Hepatocyte (in vitro differentiated cells): ENCODE measurements at regions not wholly inside any gene's neighbourhood (a gene's known extent, or its start where the extent isn't known, plus 50 kb on each side); places are given as distances from the start of the nearest gene placed in this dataset.

Experiments
- EZH2 ChIP-seq: fragments of 200-600 bp; sonication (generic); IDR thresholded peaks from 2 replicates; pipeline ENCODE4 v1.6.1; 2016; ENCODE audit warnings: antibody characterized with exemption, mild to moderate bottlenecking, borderline replicate concordance
- EZH2phosphoT487 ChIP-seq: fragments of 200-600 bp; sonication (generic); IDR thresholded peaks from one replicate; pipeline ENCODE4 v1.6.1; 2018; ENCODE audit warnings: antibody characterized with exemption, mild to moderate bottlenecking, low read depth, moderate library complexity; ENCODE audit not compliant: unreplicated experiment, severe bottlenecking
- TF ChIP-seq, protein P1 (sequence below): fragments of 200-600 bp; sonication (generic); IDR thresholded peaks from 2 replicates; pipeline ENCODE4 v1.5.1; 2016; ENCODE audit warnings: antibody characterized with exemption, mild to moderate bottlenecking; ENCODE audit not compliant: poor library complexity

DNA sequence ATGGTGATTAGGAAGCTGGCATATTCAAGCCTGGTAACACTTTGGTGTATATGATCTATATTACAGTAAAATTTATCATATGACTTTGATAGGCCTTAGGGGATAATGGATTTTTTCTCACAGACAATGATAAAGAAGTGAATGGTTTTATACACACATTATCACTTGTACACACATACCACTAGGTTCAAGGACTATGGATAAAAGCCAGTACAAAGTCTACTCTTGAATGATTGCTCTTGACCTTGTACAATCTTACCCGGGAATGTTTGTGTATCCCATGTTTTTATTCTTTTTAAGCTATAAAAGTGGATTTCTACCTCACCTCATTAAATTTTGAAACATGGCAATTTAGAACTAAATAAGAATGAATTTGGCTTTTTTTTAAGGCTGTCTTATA is 414.5 kb upstream of the ADAMTSL1 start:
- TF ChIP-seq, protein P1, sequence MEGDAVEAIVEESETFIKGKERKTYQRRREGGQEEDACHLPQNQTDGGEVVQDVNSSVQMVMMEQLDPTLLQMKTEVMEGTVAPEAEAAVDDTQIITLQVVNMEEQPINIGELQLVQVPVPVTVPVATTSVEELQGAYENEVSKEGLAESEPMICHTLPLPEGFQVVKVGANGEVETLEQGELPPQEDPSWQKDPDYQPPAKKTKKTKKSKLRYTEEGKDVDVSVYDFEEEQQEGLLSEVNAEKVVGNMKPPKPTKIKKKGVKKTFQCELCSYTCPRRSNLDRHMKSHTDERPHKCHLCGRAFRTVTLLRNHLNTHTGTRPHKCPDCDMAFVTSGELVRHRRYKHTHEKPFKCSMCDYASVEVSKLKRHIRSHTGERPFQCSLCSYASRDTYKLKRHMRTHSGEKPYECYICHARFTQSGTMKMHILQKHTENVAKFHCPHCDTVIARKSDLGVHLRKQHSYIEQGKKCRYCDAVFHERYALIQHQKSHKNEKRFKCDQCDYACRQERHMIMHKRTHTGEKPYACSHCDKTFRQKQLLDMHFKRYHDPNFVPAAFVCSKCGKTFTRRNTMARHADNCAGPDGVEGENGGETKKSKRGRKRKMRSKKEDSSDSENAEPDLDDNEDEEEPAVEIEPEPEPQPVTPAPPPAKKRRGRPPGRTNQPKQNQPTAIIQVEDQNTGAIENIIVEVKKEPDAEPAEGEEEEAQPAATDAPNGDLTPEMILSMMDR: no peak
- TF ChIP-seq EZH2 (no peak), EZH2phosphoT487 (no peak)
